GM13977 (cell line): ENCODE measurements at regions not wholly inside any gene's neighbourhood (a gene's known extent, or its start where the extent isn't known, plus 50 kb on each side); places are given as distances from the start of the nearest gene placed in this dataset.

ENCODE experiments used
- DNase-seq: peaks from one replicate; pipeline ENCODE4 v3.0.0; 2012; ENCODE audit warnings: low spot score
- in situ Hi-C: fragments of 300-500 bp; cut with MboI; formaldehyde crosslinking; loops from one replicate; pipeline ENCODE4 v1.12.0; 2022; ENCODE audit warnings: low sequenced_read_pairs, low pct_unique_long_range_greater_than_20kb, mixed read lengths, inconsistent platforms; ENCODE audit not compliant: unreplicated experiment
- TF ChIP-seq, protein P1 (sequence below): IDR thresholded peaks from 2 replicates; pipeline ENCODE4 v1.5.1; 2012; ENCODE audit warnings: mild to moderate bottlenecking, control low read depth; ENCODE audit not compliant: insufficient read depth; ENCODE audit errors: extremely low read depth, missing control alignments

DNA sequence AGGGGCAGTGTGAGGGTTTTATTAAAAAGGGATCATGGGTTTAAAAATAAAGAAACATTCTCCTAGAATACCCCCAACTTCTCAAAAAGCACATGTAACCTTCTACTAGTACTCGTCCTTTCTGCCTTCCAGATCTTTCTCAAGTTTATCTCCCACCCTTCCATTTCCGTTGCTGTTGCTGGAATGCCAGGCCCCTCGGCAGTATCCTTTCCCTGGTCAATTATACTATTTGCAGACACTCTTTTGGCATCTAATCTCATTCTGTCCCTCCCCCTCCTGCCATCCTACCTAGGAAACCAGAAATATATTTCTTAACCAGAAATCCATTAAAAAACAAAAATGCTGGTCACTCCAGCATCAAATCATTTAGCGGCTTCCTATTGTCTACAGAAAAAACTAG lies 198.2 kb upstream of the ATP2B1 start:
- TF ChIP-seq, protein P1, sequence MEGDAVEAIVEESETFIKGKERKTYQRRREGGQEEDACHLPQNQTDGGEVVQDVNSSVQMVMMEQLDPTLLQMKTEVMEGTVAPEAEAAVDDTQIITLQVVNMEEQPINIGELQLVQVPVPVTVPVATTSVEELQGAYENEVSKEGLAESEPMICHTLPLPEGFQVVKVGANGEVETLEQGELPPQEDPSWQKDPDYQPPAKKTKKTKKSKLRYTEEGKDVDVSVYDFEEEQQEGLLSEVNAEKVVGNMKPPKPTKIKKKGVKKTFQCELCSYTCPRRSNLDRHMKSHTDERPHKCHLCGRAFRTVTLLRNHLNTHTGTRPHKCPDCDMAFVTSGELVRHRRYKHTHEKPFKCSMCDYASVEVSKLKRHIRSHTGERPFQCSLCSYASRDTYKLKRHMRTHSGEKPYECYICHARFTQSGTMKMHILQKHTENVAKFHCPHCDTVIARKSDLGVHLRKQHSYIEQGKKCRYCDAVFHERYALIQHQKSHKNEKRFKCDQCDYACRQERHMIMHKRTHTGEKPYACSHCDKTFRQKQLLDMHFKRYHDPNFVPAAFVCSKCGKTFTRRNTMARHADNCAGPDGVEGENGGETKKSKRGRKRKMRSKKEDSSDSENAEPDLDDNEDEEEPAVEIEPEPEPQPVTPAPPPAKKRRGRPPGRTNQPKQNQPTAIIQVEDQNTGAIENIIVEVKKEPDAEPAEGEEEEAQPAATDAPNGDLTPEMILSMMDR: no peak
- in situ Hi-C loops: no loop called here
- DNase-seq: no peak

DNA sequence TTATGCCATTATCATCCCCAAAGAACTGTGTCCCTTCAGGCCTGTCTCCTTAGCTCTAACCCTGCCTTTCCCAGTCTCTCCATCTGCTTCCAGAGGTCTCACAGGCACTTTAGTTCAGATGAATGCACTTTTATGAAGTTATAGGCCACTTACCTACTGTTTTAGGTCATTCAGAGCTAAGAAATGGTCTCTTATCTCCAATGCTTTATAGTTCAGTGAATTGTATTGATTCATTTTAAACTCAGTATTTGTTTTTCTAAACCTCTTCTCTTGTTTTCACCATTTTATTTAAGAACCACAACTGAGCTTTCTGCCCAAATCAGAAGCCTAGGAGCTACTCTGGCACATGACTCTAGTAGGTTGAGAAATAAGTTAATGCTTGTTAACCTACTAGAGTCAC lies 197.5 kb upstream of the ATP2B1 start:
- TF ChIP-seq, protein P1: no peak
- no peak for DNase-seq
- in situ Hi-C loops: no loop called here

DNA sequence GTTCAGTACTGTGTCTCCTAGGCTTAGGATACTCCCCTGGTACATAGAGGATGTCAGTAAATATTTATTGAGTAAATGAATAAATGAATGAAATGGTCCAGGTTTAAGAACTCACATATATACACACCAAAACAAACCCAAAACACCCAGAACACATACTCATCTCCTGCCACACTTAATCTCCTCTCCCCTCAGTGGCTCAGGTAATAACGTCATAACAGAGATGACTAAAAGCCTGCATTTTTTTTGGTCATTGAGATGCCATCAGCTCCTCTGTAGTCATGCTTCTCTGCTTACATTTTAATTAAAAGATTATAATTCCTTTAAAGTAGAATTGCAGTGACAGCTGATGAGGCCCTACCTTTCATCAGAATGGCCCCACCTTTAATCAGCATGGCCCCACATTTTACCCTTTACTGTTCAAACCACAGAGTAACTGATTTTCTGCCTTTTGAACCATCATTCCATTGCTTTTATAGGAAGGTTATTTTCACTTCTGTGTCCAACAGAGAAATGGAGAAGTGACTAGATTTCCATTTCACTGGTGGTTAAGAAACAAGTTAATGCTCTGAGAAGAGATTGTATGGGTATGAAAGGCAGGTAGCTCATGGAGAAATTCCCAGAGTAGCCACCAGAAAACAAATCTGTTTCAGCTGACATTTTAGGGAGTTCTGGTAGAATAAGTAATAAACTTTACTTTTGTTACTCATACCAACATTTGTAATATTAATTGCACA lies 193.4 kb upstream of the ATP2B1 start:
- TF ChIP-seq, protein P1: no peak
- in situ Hi-C loops: no loop called here
- no peak for DNase-seq

DNA sequence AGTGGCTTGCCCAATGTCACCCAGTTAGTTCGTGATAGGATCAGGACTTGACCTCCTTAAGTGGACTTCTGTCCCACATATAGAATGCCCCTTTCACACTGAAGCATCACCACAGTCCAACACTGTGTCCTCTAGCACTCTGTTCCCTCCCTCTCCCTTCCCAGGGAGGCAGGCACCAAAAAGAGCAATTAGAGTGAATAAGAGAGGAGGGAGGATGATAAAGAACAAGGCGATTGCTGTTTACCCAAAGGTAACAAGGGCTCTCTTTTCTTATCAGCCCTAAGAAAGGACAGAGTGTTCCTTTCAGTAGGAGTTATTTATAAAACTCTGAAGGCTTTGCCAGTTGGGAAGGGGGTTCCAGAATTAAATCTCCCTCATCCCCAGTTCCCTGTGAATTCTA lies 192.7 kb upstream of the ATP2B1 start:
- TF ChIP-seq, protein P1: no peak
- in situ Hi-C loops: no loop called here

DNA sequence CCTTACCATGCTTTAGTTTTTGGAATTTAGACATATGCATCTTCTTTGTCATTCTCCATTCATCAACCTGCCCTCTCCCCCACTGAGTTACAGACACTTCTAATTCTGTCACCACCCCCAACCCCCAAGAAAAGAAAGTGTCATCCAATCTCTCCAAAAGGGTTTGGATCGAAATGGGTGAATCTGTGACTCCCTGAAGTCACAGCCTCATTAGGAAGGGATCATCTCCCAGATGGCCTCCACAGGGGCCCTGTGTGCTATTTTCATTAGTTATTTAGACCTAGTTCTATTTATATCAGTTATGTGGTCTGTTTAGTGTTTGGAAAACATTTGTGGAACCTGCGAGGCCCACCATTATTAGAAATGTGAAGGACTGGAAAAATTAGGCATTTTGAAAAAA lies 191.0 kb upstream of the ATP2B1 start:
- in situ Hi-C loops: no loop called here
- TF ChIP-seq, protein P1: no peak

More for the DNA sequence above, 192.7 kb upstream of the ATP2B1 start:
- DNase-seq: no peak

DNA sequence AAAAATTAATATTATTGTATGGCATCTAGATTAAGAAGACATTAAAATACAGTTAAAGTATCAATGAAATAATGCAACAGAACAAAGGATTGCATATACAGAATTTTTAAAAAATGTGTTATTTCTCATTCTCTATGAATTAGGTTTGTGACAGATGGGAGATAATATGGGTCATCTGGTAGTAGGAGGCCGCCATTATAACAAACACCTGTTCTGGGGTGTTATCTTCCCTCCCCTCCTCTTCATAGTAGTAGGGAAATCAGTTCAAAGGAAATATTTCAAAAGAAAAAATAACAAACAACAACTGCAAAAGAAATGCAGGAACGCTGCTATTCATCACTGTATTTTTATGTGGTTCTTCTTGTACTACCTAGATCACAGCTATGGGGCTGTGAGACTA lies 187.0 kb upstream of the ATP2B1 start:
- in situ Hi-C loops: no loop called here
- TF ChIP-seq, protein P1: no peak
- no peak for DNase-seq

More for the DNA sequence above, 191.0 kb upstream of the ATP2B1 start:
- no peak for DNase-seq
